PFSK-1 (cell line): ENCODE measurements at regions not wholly inside any gene's neighbourhood (a gene's known extent, or its start where the extent isn't known, plus 50 kb on each side); places are given as distances from the start of the nearest gene placed in this dataset.

Source experiments
- FOXP2 ChIP-seq: optimal IDR thresholded peaks from 2 replicates; pipeline ENCODE3; 2011; ENCODE audit warnings: borderline replicate concordance, control low read depth, inconsistent platforms; ENCODE audit not compliant: insufficient read depth; ENCODE audit errors: extremely low read length, extremely low read depth
- POLR2AphosphoS5 ChIP-seq: IDR thresholded peaks from 2 replicates; pipeline ENCODE4 v1.6.1; 2012; ENCODE audit warnings: low read depth, mild to moderate bottlenecking, control low read depth, low read length, moderate library complexity
- REST ChIP-seq, 2 experiments: IDR thresholded peaks; 2 replicates each; pipeline versions ENCODE4 v1.6.1 to v1.8.0; 2011 to 2012; ENCODE audit warnings: low read depth in 2 of 2, low read length in 2 of 2, control low read depth in 1 of 2, inconsistent platforms in 1 of 2, mild to moderate bottlenecking in 1 of 2, moderate library complexity in 1 of 2; ENCODE audit not compliant: insufficient read depth in 1 of 2
- SIN3A ChIP-seq: IDR thresholded peaks from 2 replicates; pipeline ENCODE4 v1.6.1; 2012; ENCODE audit warnings: mild to moderate bottlenecking, low read length, moderate library complexity, borderline replicate concordance; ENCODE audit not compliant: insufficient read depth
- TAF1 ChIP-seq: IDR thresholded peaks from 2 replicates; pipeline ENCODE4 v1.6.1; 2012; ENCODE audit warnings: low read length, control low read depth, borderline replicate concordance; ENCODE audit not compliant: insufficient read depth

DNA sequence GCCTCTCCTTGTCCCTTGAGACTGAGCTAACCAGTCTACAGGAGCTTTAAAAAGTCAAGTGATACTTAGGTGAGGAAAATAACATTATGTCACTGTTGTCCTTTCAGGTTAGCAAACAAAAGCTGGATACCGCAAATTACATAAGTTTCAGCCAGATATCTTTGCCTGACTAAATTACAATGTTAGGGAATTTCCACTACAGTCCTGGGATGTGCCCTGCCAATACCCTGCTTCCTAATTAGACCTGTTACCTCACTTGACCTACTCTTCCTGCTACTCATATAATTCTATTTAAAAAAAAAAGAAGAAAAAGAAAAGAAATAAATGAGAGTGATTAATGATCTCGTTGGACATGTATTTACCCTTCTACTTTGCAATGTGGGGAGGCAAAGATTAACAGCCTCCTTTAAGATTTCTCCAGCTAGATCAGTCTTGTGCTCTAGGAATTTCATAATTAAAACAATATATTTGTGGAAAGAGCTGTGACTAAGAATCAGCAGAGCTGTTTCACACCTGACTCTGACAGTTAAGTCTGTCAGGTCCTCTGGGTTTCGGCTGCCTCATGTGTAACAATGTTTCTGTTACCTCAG, 318.9 kb downstream of the HDGFL1 start:
- TF ChIP-seq REST (IDR thresholded peaks at IDR 0.05; ENCODE audit: insufficient read depth in 1 of 2, low read depth in 2 of 2, low read length in 2 of 2) (no peak), TAF1 (no peak), FOXP2 (no peak), SIN3A (no peak), POLR2AphosphoS5 (no peak)

GRCh38 chr6:22891934-22892333, 322.6 kb downstream of the HDGFL1 start:
- TF ChIP-seq TAF1 (no peak), SIN3A (no peak), REST (IDR thresholded peaks at IDR 0.05; ENCODE audit: insufficient read depth in 1 of 2, low read depth in 2 of 2, low read length in 2 of 2) (no peak), POLR2AphosphoS5 (no peak), FOXP2 (no peak)

- no peak for TF ChIP-seq FOXP2
- no peak for TF ChIP-seq TAF1
- no peak for TF ChIP-seq REST (IDR thresholded peaks at IDR 0.05; ENCODE audit: insufficient read depth in 1 of 2, low read depth in 2 of 2, low read length in 2 of 2)
- no peak for TF ChIP-seq POLR2AphosphoS5
- TF ChIP-seq SIN3A, result no peak
Observed at GRCh38 chr6:22892452-22892851, 323.1 kb downstream of the HDGFL1 start.

- TF ChIP-seq FOXP2 (no peak), POLR2AphosphoS5 (no peak)
Observed at GRCh38 chr6:22896696-22897095, 327.3 kb downstream of the HDGFL1 start.

DNA sequence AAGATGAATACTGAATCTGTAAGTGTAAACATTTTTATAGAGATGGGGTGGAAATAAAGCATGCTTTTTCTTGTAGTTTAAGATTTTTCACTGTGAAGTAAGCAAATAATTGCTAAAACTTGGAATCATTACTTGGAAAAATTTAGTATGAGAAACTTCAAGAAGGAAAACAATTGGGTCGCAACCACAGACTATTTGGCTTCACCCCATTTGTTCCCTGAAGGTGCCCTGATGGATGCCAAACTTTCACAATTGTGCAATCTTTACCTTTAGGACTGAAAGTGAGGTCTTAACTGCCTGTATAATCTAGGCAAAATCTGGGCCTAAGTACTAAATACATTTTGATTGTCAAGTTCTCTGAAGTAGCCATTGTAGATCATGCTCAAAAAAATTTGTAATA, 330.1 kb downstream of the HDGFL1 start:
- TF ChIP-seq SIN3A (no peak), POLR2AphosphoS5 (no peak), FOXP2 (no peak), REST (IDR thresholded peaks at IDR 0.05; ENCODE audit: insufficient read depth in 1 of 2, low read depth in 2 of 2, low read length in 2 of 2) (no peak), TAF1 (no peak)
